HL-60 (cell line): ENCODE measurements at regions not wholly inside any gene's neighbourhood (a gene's known extent, or its start where the extent isn't known, plus 50 kb on each side); places are given as distances from the start of the nearest gene placed in this dataset.

Source experiments
- CTCF ChIP-seq: IDR thresholded peaks from one replicate; pipeline ENCODE4 v1.5.1; 2011; ENCODE audit warnings: low read length, control low read depth, inconsistent platforms; ENCODE audit not compliant: insufficient read depth
- POLR2AphosphoS5 ChIP-seq: IDR thresholded peaks from 2 replicates; pipeline ENCODE4 v1.6.1; 2012; ENCODE audit warnings: low read depth
- REST ChIP-seq: IDR thresholded peaks from 2 replicates; pipeline ENCODE4 v1.6.1; 2012; ENCODE audit warnings: low read depth; ENCODE audit not compliant: insufficient replicate concordance
- SPI1 ChIP-seq: IDR thresholded peaks from 2 replicates; pipeline ENCODE4 v1.6.1; 2012; ENCODE audit warnings: low read depth, mild to moderate bottlenecking, borderline replicate concordance

- TF ChIP-seq CTCF: no peak
- TF ChIP-seq REST: no peak
- TF ChIP-seq POLR2AphosphoS5: no peak
- no peak for TF ChIP-seq SPI1
Measured at GRCh38 chr3:83807511-83807910, 1151.3 kb upstream of the CADM2 start.
